Sigmoid colon (tissue), 6 donors: ENCODE measurements at regions not wholly inside any gene's neighbourhood (a gene's known extent, or its start where the extent isn't known, plus 50 kb on each side); places are given as distances from the start of the nearest gene placed in this dataset.

Source experiments
- DNase-seq: peaks from one replicate; pipeline ENCODE4 v3.0.0-alpha.2; 2019
- H3K27ac ChIP-seq, 4 donors: fragments of 200-600 bp; sonication (generic); one replicate each; pipeline ENCODE4 v1.5.1; 2016 to 2019; ENCODE audit warnings: mild to moderate bottlenecking in 1 of 4
- H3K27me3 ChIP-seq, 3 donors: fragments of 200-600 bp; sonication (generic); one replicate each; pipeline ENCODE4 v1.5.1; 2019; ENCODE audit warnings: mild to moderate bottlenecking in 1 of 3
- H3K36me3 ChIP-seq, 4 donors: fragments of 200-600 bp; sonication (generic); one replicate each; pipeline ENCODE4 v1.5.1; 2016 to 2019
- H3K4me1 ChIP-seq, 4 donors: fragments of 200-600 bp; sonication (generic); one replicate each; pipeline ENCODE4 v1.5.1; 2017 to 2019
- H3K4me3 ChIP-seq, 4 donors: fragments of 200-600 bp; sonication (generic); one replicate each; pipeline ENCODE4 v1.5.1; 2017 to 2019; ENCODE audit warnings: mild to moderate bottlenecking in 2 of 4, moderate library complexity in 1 of 4
- H3K9me3 ChIP-seq, 4 donors: fragments of 200-600 bp in 3 of 4; sonication (generic) in 3 of 4; one replicate each; pipeline versions ENCODE4 v1.5.1 to v1.6.1; 2013 to 2019
- EP300 ChIP-seq, 4 donors: sonication (generic); formaldehyde crosslinking; IDR thresholded peaks; one replicate each; pipeline ENCODE4 v1.6.1; 2017; ENCODE audit warnings: antibody characterized with exemption in 4 of 4
- POLR2A ChIP-seq, 2 donors: fragments of 450-650 bp; IDR thresholded peaks; one replicate each; pipeline ENCODE4 v1.6.1; 2016; ENCODE audit warnings: antibody characterized with exemption in 2 of 2, mild to moderate bottlenecking in 2 of 2, moderate library complexity in 2 of 2
- POLR2AphosphoS5 ChIP-seq, 4 donors: sonication (generic); formaldehyde crosslinking; IDR thresholded peaks; one replicate each; pipeline ENCODE4 v1.6.1; 2017; ENCODE audit warnings: antibody characterized with exemption in 4 of 4
- WGBS, 2 donors: extraction: QIAGEN DNeasy Blood & Tissue Kit; methylation state at CpG; one replicate each; pipeline ENCODE4 v1.1.7; 2013; 5-methylcytosine and 5-hydroxymethylcytosine counted together
- intact Hi-C: fragments of 100-400 bp; cut with DNase I; formaldehyde crosslinking; loops from one replicate; pipeline ENCODE4 v1.15.1; 2023
- TF ChIP-seq, protein P1 (sequence below), 4 experiments: fragments of 450-650 bp in 3 of 4; fragments of 200-600 bp in 1 of 4; IDR thresholded peaks; one replicate each; pipeline ENCODE4 v1.5.1; 2016 to 2019; ENCODE audit warnings: antibody characterized with exemption in 4 of 4, mild to moderate bottlenecking in 3 of 4, moderate library complexity in 2 of 4
- donor health status: healthy with polysubstance abuse.
- donor health status: healthy.

DNA sequence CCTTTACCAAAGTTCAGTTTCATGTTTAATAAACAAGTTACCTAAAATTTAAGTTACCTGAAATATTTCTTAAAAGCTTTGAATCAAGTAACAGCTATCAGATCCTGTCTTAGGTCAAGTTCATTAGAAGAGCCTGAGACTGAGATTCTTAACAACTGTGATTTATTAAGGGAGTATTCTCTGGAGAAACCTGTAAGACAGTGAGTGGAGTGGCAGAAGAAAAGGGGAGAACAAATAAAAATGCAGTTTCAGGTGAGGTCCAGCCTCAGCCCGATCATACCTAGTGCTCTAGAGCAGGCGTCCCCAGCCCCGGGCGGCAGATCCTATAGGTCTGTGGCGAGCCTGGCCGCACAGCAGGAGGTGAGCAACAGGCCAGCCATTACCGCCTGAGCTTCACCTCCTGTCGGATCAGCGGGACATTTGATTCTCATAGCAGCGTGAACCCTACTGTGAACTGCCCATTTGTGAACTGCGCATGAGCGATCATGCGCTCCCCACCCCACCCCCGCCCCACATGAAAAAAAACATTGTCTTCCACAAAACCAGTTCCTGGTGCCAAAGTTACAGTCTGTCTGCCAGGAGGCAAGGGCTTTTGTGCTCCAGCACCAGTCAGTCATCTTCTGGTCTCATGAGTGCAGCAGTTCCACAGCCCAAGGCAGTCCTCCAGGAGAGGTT lies 59.2 kb upstream of the ADGRB3 start:
- peak; percentile 59 for DNase-seq
- Histone ChIP-seq H3K4me3 (no peak overlapping the region), H3K27me3 (peaks cover 0 to 6% (median 0%) of the 10 kb centered on the region in 3 donors), H3K4me1 (no peaks in the 10 kb centered on the region), H3K9me3 (no peaks in the 10 kb centered on the region), H3K27ac (no peak overlapping the region), H3K36me3 (no peaks in the 10 kb centered on the region)
- intact Hi-C loops = no loop called here
- TF ChIP-seq, protein P1, sequence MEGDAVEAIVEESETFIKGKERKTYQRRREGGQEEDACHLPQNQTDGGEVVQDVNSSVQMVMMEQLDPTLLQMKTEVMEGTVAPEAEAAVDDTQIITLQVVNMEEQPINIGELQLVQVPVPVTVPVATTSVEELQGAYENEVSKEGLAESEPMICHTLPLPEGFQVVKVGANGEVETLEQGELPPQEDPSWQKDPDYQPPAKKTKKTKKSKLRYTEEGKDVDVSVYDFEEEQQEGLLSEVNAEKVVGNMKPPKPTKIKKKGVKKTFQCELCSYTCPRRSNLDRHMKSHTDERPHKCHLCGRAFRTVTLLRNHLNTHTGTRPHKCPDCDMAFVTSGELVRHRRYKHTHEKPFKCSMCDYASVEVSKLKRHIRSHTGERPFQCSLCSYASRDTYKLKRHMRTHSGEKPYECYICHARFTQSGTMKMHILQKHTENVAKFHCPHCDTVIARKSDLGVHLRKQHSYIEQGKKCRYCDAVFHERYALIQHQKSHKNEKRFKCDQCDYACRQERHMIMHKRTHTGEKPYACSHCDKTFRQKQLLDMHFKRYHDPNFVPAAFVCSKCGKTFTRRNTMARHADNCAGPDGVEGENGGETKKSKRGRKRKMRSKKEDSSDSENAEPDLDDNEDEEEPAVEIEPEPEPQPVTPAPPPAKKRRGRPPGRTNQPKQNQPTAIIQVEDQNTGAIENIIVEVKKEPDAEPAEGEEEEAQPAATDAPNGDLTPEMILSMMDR (IDR thresholded peaks at IDR 0.05) = no peak
- TF ChIP-seq POLR2A (IDR thresholded peaks at IDR 0.05) = no peak
- TF ChIP-seq POLR2AphosphoS5 (IDR thresholded peaks at IDR 0.05) = no peak
- no peak for TF ChIP-seq EP300 (IDR thresholded peaks at IDR 0.05)
- WGBS, 2 donors = 17 to 28% methylated on average over 14 of the region's 14 CpGs

DNA sequence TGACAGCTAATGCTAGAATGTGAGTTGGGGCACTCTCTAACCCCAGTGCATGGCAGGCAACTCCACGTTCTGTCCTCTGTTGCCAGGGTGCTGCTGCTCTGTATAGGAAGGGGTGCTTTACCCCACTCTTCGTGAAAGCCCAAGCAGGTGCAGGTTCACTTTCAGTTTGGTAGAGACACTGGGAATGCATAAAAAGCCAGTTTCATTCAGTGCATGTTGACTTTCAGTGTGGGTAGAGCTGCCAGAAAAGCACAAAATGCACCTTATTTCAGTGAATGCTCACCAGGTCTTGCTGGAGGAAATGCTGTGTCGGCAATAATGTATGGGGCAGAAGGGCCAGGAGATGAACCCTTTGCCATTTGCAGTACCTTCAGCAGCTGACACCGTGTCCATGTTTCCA lies 62.1 kb upstream of the ADGRB3 start:
- H3K27me3 ChIP-seq = peaks cover 0 to 6% (median 0%) of the 10 kb centered on the region in 3 donors
- TF ChIP-seq POLR2A (IDR thresholded peaks at IDR 0.05) = no peak
- TF ChIP-seq POLR2AphosphoS5 (IDR thresholded peaks at IDR 0.05) = no peak
- TF ChIP-seq, protein P1 (IDR thresholded peaks at IDR 0.05) = no peak
- TF ChIP-seq EP300 (IDR thresholded peaks at IDR 0.05) = no peak
- intact Hi-C loops = no loop called here
- no peak for DNase-seq
- no peaks in the 10 kb centered on the region for H3K4me1 ChIP-seq
- no peak overlapping the region for H3K4me3 ChIP-seq
- 74 to 87% methylated on average over 4 of the region's 4 CpGs for WGBS, 2 donors
- H3K27ac ChIP-seq = no peak overlapping the region
- H3K36me3 ChIP-seq = no peaks in the 10 kb centered on the region
- H3K9me3 ChIP-seq = peaks cover 0 to 2% (median 0%) of the 10 kb centered on the region in 4 donors

DNA sequence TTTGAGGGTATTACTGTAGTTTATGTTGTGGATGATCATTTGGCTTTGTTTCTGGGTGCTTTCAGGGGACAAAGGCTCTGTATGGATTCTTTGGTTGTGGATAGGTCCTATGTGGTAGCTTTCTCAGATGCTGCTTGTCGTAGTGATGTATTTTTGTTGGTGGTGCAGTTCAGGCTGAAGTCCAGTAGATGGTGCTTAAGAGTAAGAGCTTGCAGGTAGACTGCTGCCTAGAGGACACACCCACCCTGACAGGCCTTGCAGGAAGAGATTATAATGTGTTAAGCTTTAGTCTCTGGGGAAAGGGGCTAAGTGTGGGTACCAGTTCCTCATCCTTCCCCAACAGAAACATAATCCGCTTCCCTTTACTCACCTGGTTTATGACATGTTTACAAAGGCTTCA lies 62.6 kb upstream of the ADGRB3 start:
- no peaks in the 10 kb centered on the region for H3K36me3 ChIP-seq
- H3K4me1 ChIP-seq = no peaks in the 10 kb centered on the region
- no peak for DNase-seq
- no peak overlapping the region for H3K4me3 ChIP-seq
- TF ChIP-seq, protein P1 (IDR thresholded peaks at IDR 0.05) = no peak
- no peak overlapping the region for H3K27ac ChIP-seq
- intact Hi-C loops = no loop called here
- H3K27me3 ChIP-seq = peaks cover 0 to 6% (median 0%) of the 10 kb centered on the region in 3 donors
- 77 to 81% methylated on average over 2 of the region's 2 CpGs for WGBS, 2 donors
- H3K9me3 ChIP-seq = peaks cover 0 to 2% (median 0%) of the 10 kb centered on the region in 4 donors

DNA sequence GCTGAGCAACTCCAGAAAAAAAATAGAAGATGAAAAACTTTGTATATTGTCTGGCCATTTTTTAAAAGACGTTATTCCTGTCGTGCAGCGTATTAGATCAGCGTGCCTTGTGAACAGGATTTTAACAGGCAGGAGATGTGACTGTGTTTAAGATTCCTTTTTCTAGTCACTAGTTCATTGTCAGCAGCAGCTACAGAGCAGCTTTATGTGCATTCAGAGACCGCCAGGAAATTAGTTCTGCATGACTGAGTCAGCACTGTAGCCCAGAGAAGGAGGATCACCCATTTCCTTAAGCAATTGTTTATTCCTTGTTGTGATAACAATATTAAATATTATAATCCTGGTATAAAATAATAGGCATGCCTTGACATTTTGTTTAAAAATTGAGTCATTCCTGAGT lies 75.4 kb upstream of the ADGRB3 start:
- Histone ChIP-seq H3K4me3 (no peak overlapping the region), H3K4me1 (no peaks in the 10 kb centered on the region), H3K27ac (no peak overlapping the region), H3K36me3 (no peaks in the 10 kb centered on the region), H3K9me3 (no peaks in the 10 kb centered on the region), H3K27me3 (no peaks in the 10 kb centered on the region)
- 55 to 64% methylated on average over 5 of the region's 5 CpGs for WGBS, 2 donors
- intact Hi-C loops = no loop called here
- TF ChIP-seq EP300 (IDR thresholded peaks at IDR 0.05) (no peak), POLR2A (IDR thresholded peaks at IDR 0.05) (no peak), POLR2AphosphoS5 (IDR thresholded peaks at IDR 0.05) (no peak)
- TF ChIP-seq, protein P1 (IDR thresholded peaks at IDR 0.05) = no peak
- no peak for DNase-seq

DNA sequence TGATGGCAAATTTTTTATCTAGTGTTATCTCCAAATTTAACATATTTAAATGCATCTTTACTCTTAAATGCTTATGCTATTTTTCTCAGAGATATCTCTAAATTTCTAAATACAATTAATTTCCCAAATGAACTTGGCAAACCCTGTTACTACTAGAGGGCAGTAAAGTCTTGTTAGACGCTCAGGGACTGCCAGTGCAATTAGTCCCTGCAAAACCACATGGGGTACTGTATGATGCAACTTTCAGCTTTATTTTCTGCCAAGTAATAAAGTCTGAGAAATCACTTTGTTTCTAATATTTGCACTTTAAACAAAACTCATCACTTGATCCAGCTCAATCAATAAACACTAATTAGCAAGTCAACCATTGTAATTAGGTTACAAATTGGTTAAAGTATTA lies 76.0 kb upstream of the ADGRB3 start:
- Histone ChIP-seq H3K4me3 (no peak overlapping the region), H3K4me1 (no peaks in the 10 kb centered on the region), H3K36me3 (no peaks in the 10 kb centered on the region), H3K27ac (no peak overlapping the region), H3K9me3 (no peaks in the 10 kb centered on the region), H3K27me3 (no peaks in the 10 kb centered on the region)
- intact Hi-C loops = no loop called here
- no peak for DNase-seq
- TF ChIP-seq EP300 (IDR thresholded peaks at IDR 0.05) = no peak
- TF ChIP-seq, protein P1 (IDR thresholded peaks at IDR 0.05) = no peak
- TF ChIP-seq POLR2AphosphoS5 (IDR thresholded peaks at IDR 0.05) = no peak
- TF ChIP-seq POLR2A (IDR thresholded peaks at IDR 0.05) = no peak
- WGBS, 2 donors = 10 to 29% methylated on average over 1 of the region's 1 CpG
